ENCODE measurements at regions not wholly inside any gene's neighbourhood (a gene's known extent, or its start where the extent isn't known, plus 50 kb on each side); places are given as distances from the start of the nearest gene placed in this dataset.
"Not testable (repeated sequence)": the region's sequence is repeated elsewhere in the genome, so short reads cannot be mapped to it uniquely, and the experiment has no call there.

- no peak for TF ChIP-seq ZNF274 (IDR thresholded peaks at IDR 0.05; ENCODE audit: low read depth, low read length)
- H3K4me3 ChIP-seq (ENCODE audit: low read length) = no peak overlapping the region
Measured at GRCh38 chr12:92259291-92259690, 113.6 kb upstream of the BTG1 start.

- no peak for TF ChIP-seq ZNF274 (IDR thresholded peaks at IDR 0.05; ENCODE audit: low read depth, low read length)
- H3K4me3 ChIP-seq (ENCODE audit: low read length) = no peak overlapping the region
Measured at GRCh38 chr12:92257261-92257660, 111.6 kb upstream of the BTG1 start.

DNA sequence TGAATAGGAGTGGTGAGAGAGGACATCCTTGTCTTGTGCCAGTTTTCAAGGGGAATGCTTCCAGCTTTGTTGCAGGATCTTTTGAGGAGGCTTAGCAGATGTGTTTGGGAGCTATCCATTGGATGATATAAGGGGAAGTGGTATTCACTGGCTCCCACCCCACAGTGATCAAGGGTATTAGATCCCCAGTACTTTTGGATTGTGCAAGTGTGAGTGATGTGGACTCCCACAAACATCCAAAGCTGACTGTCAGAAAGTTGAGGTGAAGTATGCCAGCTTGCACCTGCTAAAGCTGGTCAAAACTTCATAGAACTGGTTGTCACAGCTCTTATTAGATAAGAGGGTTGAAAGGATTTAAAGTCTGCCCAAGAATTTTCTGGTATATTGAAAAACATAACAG, 110.1 kb upstream of the BTG1 start:
- no peak overlapping the region for H3K4me3 ChIP-seq (ENCODE audit: low read length)
- TF ChIP-seq ZNF274 (IDR thresholded peaks at IDR 0.05; ENCODE audit: low read depth, low read length) = no peak

GRCh38 chr12:92253301-92253700, 107.7 kb upstream of the BTG1 start:
- TF ChIP-seq ZNF274 (IDR thresholded peaks at IDR 0.05; ENCODE audit: low read depth, low read length) = no peak
- no peak overlapping the region for H3K4me3 ChIP-seq (ENCODE audit: low read length)

DNA sequence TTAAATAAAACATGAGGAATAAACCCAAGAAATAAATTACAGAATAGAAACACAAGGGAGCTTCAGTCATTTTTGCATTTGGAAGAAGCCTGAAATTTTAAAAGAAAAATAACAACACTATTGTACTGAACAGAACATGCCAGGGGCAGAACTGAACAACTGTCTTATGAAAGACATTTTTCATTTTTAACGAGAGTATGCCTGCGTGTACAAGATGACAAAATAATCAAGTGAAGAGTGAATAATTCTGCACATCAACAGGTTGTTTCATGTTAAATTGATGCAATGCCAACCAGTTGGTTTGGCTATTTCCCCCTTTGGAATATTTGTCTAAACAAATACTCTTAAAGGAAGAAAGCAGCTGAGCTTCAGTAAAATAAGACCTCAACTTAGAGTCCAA, 103.3 kb upstream of the BTG1 start:
- H3K4me3 ChIP-seq (ENCODE audit: low read length) = no peak overlapping the region
- no peak for TF ChIP-seq ZNF274 (IDR thresholded peaks at IDR 0.05; ENCODE audit: low read depth, low read length)

DNA sequence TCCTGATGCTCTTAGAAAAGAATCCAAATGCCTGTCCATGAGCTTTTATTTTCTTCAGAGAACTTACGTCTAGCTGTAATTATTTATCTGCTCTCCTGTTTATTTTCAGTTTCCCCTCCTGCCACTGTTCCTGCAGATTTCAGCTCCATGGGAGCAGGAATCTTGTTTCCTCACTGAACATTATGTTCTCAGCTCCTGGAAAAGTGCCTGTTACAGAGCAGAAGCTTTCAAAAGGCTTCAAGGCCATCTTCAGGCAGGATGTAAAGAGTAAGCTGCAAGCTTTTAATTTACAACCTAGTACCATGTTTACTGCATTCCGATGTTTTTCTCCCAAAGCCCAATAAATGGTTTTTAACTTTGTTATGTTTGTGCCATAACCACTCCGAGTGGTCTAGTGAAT, 98.4 kb upstream of the BTG1 start:
- no peak overlapping the region for H3K4me3 ChIP-seq (ENCODE audit: low read length)
- no peak for TF ChIP-seq ZNF274 (IDR thresholded peaks at IDR 0.05; ENCODE audit: low read depth, low read length)

DNA sequence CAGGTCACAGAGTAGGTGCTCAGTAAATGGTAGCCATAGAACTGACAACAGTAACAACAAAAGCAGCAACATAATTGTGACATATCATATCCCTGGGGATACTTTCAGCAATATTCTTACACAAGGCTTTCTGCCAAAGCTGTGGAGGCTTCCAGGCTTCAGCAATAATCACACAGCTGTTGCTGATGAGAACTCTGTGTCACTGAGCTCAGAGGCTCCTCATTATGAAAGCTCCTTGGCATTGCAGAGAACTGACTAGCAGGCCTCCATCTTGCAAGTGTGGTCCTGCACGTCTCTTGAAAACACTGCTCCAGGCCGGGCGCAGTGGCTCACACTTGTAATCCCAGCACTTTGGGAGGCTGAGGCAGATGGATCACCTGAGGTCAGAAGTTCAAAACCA, 97.3 kb upstream of the BTG1 start:
- TF ChIP-seq ZNF274 (IDR thresholded peaks at IDR 0.05; ENCODE audit: low read depth, low read length) = no peak
- no peak overlapping the region for H3K4me3 ChIP-seq (ENCODE audit: low read length)

GRCh38 chr12:92237762-92238523, 92.3 kb upstream of the BTG1 start:
- no peak overlapping the region for H3K4me3 ChIP-seq (ENCODE audit: low read length)
- no peak for TF ChIP-seq ZNF274 (IDR thresholded peaks at IDR 0.05; ENCODE audit: low read depth, low read length)

DNA sequence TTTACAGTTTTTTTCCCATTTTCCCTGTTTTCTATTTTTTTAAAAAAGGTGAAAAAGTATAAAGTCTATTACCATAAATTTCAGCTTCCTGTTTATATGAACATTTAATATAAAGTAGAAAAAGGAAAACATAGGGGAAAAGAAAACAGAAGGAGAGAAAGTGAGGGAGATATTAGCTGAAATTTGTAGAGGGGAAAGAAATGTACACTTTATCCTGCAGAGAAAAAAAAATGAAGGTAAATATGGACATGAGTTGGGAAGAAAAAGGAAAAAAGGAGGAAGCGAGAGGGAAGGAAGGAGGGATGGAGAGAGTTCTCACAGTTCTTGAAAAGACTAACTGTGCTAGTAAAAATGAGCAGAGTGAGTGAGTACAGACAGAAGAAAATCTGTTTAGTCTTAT, 91.6 kb upstream of the BTG1 start:
- no peak overlapping the region for H3K4me3 ChIP-seq (ENCODE audit: low read length)
- no peak for TF ChIP-seq ZNF274 (IDR thresholded peaks at IDR 0.05; ENCODE audit: low read depth, low read length)

DNA sequence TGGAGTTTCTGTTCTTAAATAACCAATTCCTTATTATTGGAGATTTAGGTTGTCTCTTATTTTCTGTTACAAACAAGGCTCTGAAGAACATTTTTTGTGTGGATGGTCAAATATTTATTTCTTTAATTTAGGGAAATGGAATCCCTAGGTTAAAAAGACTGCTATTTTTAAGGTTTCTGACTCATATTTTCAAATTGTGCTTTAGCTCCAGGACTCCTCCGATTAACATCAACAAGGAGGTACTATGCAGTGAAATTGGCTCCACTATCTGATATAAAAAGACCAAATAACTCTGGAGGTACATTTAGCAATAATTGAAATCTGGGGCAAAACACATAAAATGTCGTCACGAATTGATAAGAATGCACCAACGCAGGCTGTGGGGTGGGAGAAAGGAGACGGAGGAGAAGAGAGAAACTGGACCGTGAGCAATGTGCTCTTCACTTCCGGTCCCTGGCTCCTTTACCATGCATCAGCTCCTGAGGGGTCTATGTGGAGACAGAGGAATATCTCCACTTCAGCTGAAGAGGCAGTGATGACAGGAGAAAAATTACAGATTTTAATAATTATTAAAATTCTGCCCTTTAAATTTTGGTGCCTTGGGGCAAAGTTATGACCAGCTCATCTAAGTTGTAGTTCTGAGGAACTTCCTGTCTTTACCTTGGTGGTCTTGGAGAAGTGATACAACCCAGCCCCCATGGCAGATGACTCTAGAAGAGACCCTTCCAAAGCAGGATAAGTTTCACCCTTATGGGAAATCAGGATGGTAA, 90.2 kb upstream of the BTG1 start:
- no peak for TF ChIP-seq ZNF274 (IDR thresholded peaks at IDR 0.05; ENCODE audit: low read depth, low read length)
- H3K4me3 ChIP-seq (ENCODE audit: low read length) = no peak overlapping the region

- no peak overlapping the region for H3K4me3 ChIP-seq (ENCODE audit: low read length)
- no peak for TF ChIP-seq ZNF274 (IDR thresholded peaks at IDR 0.05; ENCODE audit: low read depth, low read length)
Measured at GRCh38 chr12:92234533-92234932, 88.9 kb upstream of the BTG1 start.

GRCh38 chr12:92233346-92234015, 87.8 kb upstream of the BTG1 start:
- TF ChIP-seq ZNF274 (IDR thresholded peaks at IDR 0.05; ENCODE audit: low read depth, low read length) = no peak
- H3K4me3 ChIP-seq (ENCODE audit: low read length) = no peak overlapping the region

- not testable (repeated sequence) for H3K4me3 ChIP-seq (ENCODE audit: low read length)
Measured at GRCh38 chr12:92232371-92232932, 86.8 kb upstream of the BTG1 start.

- not testable (repeated sequence) for H3K4me3 ChIP-seq (ENCODE audit: low read length)
Measured at GRCh38 chr12:92231945-92232344, 86.3 kb upstream of the BTG1 start.

DNA sequence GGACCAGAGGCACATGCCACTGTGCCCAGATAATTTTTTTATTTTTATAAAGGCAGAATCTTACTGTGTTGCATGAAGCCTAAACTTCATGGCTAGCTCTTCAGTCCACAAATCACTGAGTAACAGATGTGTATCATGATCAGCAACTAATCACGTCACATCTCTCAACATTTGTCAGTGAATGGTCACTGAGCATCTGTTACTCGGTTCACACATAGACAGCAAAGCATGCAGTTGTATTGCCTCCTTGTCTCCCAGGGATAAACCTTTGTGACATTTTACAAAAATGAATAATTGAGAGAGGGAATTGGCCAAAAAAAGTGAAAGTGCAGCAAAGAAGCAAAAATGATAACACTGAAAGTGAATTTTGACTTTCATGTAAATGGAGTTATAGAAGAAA, 85.9 kb upstream of the BTG1 start:
- H3K4me3 ChIP-seq (ENCODE audit: low read length) = not testable (repeated sequence)

Measured in GM08714 (cell line).